GM12865 (cell line): ENCODE measurements at regions not wholly inside any gene's neighbourhood (a gene's known extent, or its start where the extent isn't known, plus 50 kb on each side); places are given as distances from the start of the nearest gene placed in this dataset.

Source experiments
- DNase-seq: peaks from one replicate; pipeline ENCODE4 v3.0.0; 2010; ENCODE audit warnings: low read depth
- H3K4me3 ChIP-seq: 2 replicates; pipeline ENCODE4 v1.5.1; 2011; ENCODE audit warnings: mild to moderate bottlenecking, low read depth, low read length, control low read depth
- CTCF ChIP-seq: IDR thresholded peaks from 2 replicates; pipeline ENCODE4 v1.5.1; 2011; ENCODE audit warnings: low read length, control low read depth, low read depth, inconsistent platforms; ENCODE audit not compliant: insufficient read depth; ENCODE audit errors: missing control alignments

GRCh38 chr4:123216946-123217345 is 179.6 kb upstream of the SPRY1 start:
- no peak for DNase-seq
- TF ChIP-seq CTCF: no peak
- H3K4me3 ChIP-seq: no peak overlapping the region

DNA sequence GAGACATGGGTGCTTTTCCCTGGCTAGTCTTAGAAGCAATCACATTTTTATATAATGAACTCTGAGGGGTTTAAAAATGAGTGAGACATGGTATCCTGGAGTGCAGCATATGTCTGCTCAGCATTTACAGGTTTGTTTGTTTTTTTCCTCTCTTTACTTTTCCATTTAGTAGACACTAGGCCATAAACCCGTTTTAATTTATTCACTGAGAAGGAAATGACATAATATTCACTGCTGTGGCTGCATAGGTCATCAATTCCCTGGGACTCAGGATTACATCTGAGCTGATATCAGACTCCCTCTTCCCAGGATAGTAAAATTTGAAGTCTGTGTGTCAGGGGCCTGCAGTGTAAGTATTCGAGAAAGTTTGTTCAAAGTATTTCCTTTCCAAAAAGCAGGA is 178.9 kb upstream of the SPRY1 start:
- no peak for DNase-seq
- H3K4me3 ChIP-seq: no peak overlapping the region
- no peak for TF ChIP-seq CTCF

DNA sequence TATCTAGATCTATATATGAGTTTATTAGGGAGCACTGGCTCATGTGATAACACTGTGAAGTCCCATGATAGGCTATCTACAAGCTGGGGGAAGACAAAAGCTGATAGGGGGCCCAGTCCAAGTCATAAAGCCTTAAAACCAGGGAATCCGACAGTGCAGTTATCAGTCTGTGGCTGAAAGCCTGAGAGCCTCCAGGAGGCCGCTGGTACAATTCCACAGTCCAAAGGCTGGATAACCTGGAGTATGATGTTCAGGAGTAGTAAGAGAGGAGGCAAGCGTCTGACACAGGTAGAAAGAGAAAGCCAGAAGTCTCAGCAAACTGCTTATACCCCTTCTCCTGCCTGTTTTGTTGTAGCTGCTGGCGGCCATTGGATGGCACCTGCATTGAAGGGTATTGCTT is 177.6 kb upstream of the SPRY1 start:
- H3K4me3 ChIP-seq: no peak overlapping the region
- TF ChIP-seq CTCF: no peak
- no peak for DNase-seq

- DNase-seq: no peak
- H3K4me3 ChIP-seq: no peak overlapping the region
- no peak for TF ChIP-seq CTCF
These were observed 167.3 kb upstream of the SPRY1 start for GRCh38 chr4:123229286-123229685.

DNA sequence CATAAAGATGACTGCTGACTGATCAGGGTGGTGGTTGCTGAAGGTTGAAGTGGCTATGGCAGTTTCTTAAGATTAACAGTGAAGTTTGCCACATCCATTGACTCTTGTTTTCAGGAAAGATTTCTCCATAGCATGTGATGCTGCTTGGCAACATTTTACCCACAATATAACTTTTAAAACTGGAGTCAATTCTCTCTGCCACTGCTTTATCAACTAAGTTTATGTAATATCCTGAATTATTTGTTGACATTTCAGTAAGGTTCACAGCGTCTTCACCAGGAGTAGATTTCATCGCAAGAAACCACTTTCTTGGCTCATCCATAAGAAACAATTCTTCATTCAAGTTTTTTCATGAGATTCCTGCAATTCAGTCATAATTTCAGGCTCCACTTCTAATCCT is 166.5 kb upstream of the SPRY1 start:
- TF ChIP-seq CTCF: no peak
- DNase-seq: no peak
- no peak overlapping the region for H3K4me3 ChIP-seq

DNA sequence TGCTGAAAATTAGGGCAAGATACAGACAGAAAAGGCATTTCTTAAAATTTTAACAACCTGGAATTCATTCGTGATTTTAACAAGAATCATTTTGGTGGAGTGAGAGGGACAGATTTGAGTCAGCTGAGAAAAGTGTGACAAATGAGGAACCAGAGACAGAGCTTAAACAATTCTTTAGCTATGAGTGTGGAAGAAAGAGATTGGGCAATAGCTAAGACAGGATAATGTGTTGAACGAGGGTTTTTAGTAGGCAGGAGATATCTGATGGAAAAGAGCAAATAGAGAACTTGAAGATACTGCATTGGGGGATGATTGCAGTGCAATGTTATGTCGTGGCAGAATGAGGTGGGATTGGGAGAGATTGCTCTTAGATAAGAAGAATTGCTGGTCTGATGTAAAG is 164.2 kb upstream of the SPRY1 start:
- no peak for DNase-seq
- H3K4me3 ChIP-seq: no peak overlapping the region

More for the DNA sequence above, 164.2 kb upstream of the SPRY1 start:
- no peak for TF ChIP-seq CTCF
